GM19463 (cell line): ENCODE measurements at regions not wholly inside any gene's neighbourhood (a gene's known extent, or its start where the extent isn't known, plus 50 kb on each side); places are given as distances from the start of the nearest gene placed in this dataset.
"Not testable (repeated sequence)": the region's sequence is repeated elsewhere in the genome, so short reads cannot be mapped to it uniquely, and the experiment has no call there.

Experiments
- ATAC-seq: cut with Tn5 transposase; IDR thresholded peaks from one replicate; pipeline ENCODE4 v1.9.1; 2021; ENCODE audit warnings: mild to moderate bottlenecking, moderate library complexity; ENCODE audit not compliant: unreplicated experiment

- no peak for ATAC-seq
Observed at GRCh38 chr2:149781263-149781808, 193.8 kb upstream of the MMADHC start.

GRCh38 chr2:149773006-149773405 is 185.4 kb upstream of the MMADHC start:
- ATAC-seq, result no peak

- no peak for ATAC-seq
Observed at GRCh38 chr2:149768320-149768799, 180.8 kb upstream of the MMADHC start.

GRCh38 chr2:149767516-149767974 is 180.0 kb upstream of the MMADHC start:
- no peak for ATAC-seq

GRCh38 chr2:149766339-149766738 is 178.8 kb upstream of the MMADHC start:
- ATAC-seq, result no peak

- ATAC-seq, result no peak
Observed at GRCh38 chr2:149765636-149766035, 178.1 kb upstream of the MMADHC start.

GRCh38 chr2:149765003-149765402 is 177.4 kb upstream of the MMADHC start:
- no peak for ATAC-seq

- no peak for ATAC-seq
Observed at GRCh38 chr2:149763358-149763757, 175.8 kb upstream of the MMADHC start.

GRCh38 chr2:149761611-149762010 is 174.0 kb upstream of the MMADHC start:
- ATAC-seq, result no peak

- not testable (repeated sequence) for ATAC-seq
Observed at GRCh38 chr2:149759382-149759781, 171.8 kb upstream of the MMADHC start.

GRCh38 chr2:149754722-149755121 is 167.1 kb upstream of the MMADHC start:
- not testable (repeated sequence) for ATAC-seq

- ATAC-seq, result no peak
Observed at GRCh38 chr2:149747456-149747855, 159.9 kb upstream of the MMADHC start.

- ATAC-seq, result no peak
Observed at GRCh38 chr2:149745396-149746230, 158.0 kb upstream of the MMADHC start.

GRCh38 chr2:149744865-149745264 is 157.3 kb upstream of the MMADHC start:
- ATAC-seq, result no peak

- no peak for ATAC-seq
Observed at GRCh38 chr2:149743842-149744448, 156.4 kb upstream of the MMADHC start.

- ATAC-seq, result no peak
Observed at GRCh38 chr2:149741646-149742045, 154.1 kb upstream of the MMADHC start.

- no peak for ATAC-seq
Observed at GRCh38 chr2:149740490-149740889, 152.9 kb upstream of the MMADHC start.

GRCh38 chr2:149739883-149740265 is 152.3 kb upstream of the MMADHC start:
- no peak for ATAC-seq

GRCh38 chr2:149739171-149739882 is 151.8 kb upstream of the MMADHC start:
- ATAC-seq, result no peak

GRCh38 chr2:149738767-149739166 is 151.2 kb upstream of the MMADHC start:
- no peak for ATAC-seq

- ATAC-seq, result no peak
Observed at GRCh38 chr2:149737896-149738295, 150.3 kb upstream of the MMADHC start.
